ENCODE measurements at regions not wholly inside any gene's neighbourhood (a gene's known extent, or its start where the extent isn't known, plus 50 kb on each side); places are given as distances from the start of the nearest gene placed in this dataset.

- TF ChIP-seq, protein P1, sequence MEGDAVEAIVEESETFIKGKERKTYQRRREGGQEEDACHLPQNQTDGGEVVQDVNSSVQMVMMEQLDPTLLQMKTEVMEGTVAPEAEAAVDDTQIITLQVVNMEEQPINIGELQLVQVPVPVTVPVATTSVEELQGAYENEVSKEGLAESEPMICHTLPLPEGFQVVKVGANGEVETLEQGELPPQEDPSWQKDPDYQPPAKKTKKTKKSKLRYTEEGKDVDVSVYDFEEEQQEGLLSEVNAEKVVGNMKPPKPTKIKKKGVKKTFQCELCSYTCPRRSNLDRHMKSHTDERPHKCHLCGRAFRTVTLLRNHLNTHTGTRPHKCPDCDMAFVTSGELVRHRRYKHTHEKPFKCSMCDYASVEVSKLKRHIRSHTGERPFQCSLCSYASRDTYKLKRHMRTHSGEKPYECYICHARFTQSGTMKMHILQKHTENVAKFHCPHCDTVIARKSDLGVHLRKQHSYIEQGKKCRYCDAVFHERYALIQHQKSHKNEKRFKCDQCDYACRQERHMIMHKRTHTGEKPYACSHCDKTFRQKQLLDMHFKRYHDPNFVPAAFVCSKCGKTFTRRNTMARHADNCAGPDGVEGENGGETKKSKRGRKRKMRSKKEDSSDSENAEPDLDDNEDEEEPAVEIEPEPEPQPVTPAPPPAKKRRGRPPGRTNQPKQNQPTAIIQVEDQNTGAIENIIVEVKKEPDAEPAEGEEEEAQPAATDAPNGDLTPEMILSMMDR (IDR thresholded peaks at IDR 0.05): no peak
- TF ChIP-seq ZFX (IDR thresholded peaks at IDR 0.05; ENCODE audit: borderline replicate concordance): no peak
These were observed 917.1 kb downstream of the PLOD2 start for GRCh38 chr3:145243875-145244274.

Measured in 22Rv1 (cell line).